HG02870 (cell line): ENCODE measurements at regions not wholly inside any gene's neighbourhood (a gene's known extent, or its start where the extent isn't known, plus 50 kb on each side); places are given as distances from the start of the nearest gene placed in this dataset.
A peak's percentile ranks its signal among the peaks of the same experiment; 100 is the strongest.

Experiments
- ATAC-seq: cut with Tn5 transposase; IDR thresholded peaks from one replicate; pipeline ENCODE4 v1.9.1; 2021; ENCODE audit warnings: mild to moderate bottlenecking, moderate library complexity; ENCODE audit not compliant: unreplicated experiment

DNA sequence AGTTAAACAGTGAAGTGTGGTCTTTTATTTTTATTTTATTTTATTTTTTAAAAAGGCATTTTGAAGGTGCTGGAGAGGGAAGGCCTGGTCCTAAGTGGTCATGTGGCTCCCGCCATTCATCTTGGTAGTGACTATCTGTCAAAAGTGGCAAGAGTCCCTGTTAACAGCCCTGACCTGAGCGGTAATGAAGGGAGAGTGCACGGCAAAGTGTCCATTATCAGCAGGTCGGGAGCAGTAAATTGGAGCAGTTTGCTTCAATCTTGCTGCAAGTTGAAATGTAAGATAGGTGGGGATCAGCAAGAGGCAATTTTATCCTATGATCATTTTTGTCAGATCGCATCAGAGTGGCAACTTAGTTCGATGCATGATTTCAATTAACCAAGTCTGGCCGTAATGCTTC, 227.4 kb upstream of the SP4 start:
- ATAC-seq, result no peak

GRCh38 chr7:21214657-21215056, 213.2 kb upstream of the SP4 start:
- no peak for ATAC-seq

GRCh38 chr7:21215307-21215706, 212.6 kb upstream of the SP4 start:
- no peak for ATAC-seq

DNA sequence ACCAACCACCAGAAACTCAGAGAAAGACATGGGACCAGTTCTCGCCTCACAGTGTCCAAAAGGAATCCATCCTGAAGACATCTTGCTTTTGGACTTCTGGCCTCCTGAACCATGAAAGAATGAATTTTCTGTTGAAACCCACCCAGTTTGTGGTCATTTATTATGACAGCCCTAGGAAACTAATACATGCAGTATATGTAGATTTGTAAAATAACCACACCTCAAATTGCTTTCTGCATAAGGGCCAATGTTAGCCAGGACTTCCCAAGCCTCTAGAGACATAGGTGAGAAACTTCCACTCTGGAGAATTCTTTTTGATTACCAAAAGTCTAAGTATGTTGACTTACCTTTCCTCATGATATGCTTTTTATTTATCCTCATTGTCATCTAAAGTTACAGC, 210.5 kb upstream of the SP4 start:
- no peak for ATAC-seq

DNA sequence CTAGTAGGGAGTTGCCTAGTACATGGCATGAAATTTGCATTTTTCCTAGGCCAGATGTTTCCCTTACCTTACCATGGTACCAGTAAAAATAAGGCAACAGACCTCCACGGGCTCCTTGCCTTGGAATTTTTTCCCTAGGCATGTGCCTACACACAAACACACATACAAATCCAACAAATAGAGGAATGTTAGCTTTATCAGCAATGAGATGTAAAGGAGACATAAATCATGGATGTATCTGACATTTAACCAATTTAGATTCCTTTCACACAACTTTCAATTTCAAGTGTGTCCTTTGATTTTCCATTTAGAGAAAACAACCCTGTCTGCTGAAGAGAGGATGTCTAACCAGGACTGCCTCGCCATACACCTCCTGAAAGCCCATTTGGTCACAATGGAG, 209.7 kb upstream of the SP4 start:
- ATAC-seq, result no peak

GRCh38 chr7:21221130-21221529, 206.8 kb upstream of the SP4 start:
- ATAC-seq, result no peak

DNA sequence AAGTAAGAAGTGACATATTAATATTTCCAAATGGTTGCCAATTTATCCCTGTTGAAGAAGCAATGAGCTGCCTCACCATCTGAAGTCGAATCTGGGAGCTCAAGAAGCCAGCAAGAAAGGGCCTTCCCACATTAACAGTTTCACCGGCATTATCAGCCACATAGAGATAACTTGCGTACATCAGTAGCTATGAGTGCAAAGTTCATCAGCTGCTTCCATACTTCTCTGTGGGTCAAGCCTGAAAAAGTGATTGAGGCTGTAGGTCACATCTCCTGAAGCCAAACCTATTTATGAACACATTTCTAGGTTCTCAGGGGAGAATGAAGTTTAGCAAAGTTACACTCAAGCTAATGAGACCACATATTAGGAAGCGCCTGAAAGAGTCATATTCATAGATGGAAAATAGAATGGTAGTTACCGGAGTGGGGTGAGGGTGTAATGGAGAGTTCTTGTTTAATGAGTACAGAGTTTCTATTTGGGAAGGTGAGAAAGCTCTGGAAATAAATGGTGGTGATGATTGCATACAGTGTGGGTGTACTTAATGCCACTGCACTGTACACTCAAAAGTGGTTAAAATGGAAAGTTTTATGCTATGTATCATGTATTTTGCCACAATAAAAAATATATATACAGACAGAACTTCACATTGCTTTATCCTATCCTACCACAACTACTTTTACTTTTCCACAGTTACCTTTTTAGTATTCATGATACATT, 189.3 kb upstream of the SP4 start:
- no peak for ATAC-seq

GRCh38 chr7:21243265-21243664, 184.6 kb upstream of the SP4 start:
- no peak for ATAC-seq

GRCh38 chr7:21251151-21251800, 176.6 kb upstream of the SP4 start:
- ATAC-seq, result no peak

DNA sequence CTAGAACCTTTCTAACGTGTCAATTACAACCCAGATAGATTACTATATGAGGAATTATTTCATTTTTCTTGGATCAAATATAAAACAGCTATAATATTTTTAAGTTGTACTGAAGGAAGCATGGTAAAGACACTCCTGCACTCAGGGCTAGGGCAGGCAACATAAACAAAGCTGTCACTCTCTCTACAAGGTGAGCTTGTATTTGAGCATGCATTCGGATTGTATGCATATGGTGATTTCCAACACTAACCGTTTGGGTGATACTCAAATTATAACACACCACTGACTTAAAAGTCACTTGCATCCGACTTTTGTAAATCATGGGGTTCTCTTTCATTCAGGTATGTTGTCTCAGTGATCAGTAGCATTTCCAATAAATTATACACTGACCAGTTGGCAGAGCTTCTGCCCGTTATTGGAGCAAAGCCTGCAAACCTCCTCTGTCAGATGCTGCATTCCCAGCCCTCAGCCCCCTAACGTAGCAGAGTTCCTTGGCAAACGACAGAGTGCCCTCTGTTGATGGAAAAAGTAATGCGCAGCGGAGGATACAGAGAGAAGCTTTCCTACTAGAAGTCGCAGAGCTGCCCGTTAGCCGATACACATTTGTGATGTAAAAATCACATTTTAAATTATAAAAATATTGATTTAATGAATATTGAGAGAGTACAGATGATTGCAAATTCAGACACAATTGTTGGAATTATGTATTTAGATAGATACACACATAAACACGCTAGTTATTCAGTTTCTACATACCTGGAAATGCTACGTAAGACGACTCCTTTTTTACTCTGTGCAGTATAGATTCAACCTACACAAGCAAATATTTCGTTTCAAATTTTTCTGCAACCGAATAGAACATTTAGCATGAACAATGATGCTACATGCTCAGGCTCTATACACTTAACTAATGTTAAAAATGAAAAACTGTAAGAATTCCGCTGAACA, 173.9 kb upstream of the SP4 start:
- ATAC-seq, result peak; percentile 59

DNA sequence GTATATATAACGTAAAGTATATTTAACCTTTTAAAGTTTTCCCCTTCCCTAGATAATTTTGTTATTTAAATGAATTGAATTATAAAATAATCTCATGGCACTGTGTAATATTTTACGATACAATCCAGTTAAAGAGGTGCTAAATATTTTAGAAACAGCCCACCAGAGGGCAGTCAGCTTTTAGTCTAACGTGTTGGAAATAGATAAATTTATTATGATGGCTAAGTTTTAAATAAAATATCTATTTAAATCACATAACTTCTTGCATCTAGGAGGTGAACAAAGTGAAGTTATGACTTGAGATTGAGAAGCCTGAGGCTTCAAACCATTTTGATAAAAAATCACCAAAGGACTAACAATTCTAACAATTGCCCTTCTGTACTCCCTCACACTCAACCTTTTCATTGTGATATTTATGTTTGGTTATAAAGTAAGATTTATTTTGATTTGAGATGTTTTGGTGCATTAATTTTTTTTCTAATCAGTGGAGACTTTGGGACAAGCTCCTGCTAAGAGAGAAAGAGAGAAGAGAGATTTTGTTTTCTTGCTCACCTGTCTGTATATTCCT, 171.5 kb upstream of the SP4 start:
- no peak for ATAC-seq

DNA sequence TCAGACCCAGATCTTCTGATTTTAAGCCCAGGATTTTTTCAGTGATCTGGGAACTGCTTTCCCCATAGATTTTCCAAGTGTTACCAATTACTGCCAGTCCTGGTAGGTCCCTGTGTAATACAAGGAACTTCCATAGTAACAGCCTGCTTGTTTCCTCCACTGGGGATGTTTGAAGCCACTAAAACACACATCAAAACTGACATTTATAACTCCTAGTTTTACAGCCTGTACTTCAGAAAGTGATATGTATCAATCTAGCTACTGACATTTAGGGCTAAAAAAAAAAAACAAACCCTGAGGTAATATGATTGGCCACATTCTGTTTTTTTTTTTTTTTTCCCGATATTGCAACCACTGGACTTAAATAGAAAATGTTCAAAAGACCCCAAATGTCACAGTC, 166.9 kb upstream of the SP4 start:
- no peak for ATAC-seq

DNA sequence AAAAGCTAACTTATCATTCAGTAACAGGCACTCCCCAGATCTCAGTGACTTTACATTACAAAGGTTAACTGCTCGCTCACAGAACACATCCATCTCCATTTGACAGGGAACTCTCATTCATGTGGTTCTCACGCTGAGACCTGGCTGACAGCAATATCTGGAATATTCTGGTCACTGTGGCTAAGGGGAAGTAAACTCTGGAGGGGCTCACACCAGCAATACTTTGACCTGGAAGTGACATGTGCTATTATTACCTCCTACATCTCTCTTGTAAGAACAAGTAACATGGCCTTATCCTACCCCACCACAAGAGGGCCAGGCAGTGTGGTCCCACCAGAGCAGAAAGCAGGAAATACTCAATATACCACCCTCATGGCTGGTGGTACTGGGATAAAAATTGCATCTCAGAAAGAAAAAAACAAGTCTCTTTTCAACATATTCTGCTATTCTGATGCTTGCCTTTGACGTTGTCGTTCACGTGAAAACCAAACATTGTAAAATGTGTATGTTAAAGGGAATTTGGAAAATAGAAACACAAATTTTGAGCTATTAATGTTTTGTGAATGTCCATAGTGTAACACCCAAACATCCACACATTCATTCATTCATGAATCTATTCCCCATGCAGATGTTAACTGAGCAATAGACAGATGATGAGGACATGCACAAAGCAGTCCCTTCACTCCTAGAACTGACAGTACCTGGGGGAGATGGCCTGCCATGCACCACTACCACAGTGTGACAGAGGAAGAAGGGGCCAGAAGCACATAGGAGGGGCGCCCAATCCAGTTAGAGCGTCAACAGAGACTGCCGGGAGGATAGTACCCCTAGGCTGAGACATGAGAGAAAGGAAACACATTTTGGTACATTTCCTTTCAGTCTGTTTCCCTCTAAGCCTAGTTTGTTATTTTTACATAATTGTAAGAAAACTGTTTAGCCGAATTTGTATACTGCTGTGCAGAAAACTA, 166.0 kb upstream of the SP4 start:
- ATAC-seq, result peak; percentile 86

- no peak for ATAC-seq
Observed at GRCh38 chr7:21269021-21269420, 158.9 kb upstream of the SP4 start.

GRCh38 chr7:21276471-21277035, 151.3 kb upstream of the SP4 start:
- ATAC-seq, result no peak

DNA sequence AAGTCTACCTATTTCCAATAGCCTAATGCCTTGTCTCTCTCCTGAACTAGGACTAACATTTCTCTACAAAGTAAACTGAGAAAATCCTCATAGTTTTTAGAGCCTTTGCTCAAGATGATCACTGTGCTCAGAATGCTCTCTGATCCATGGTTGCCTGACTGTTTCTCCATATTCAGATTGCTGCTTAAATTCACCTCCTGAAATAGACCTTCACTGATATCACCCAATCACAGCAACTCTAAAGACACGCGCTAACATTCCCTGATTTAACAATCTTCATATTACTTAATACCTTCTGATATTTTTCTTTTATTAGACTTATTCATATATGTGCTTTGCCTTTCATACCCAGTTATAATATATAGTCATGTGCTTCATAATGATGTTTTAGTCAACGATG, 148.9 kb upstream of the SP4 start:
- ATAC-seq, result no peak

DNA sequence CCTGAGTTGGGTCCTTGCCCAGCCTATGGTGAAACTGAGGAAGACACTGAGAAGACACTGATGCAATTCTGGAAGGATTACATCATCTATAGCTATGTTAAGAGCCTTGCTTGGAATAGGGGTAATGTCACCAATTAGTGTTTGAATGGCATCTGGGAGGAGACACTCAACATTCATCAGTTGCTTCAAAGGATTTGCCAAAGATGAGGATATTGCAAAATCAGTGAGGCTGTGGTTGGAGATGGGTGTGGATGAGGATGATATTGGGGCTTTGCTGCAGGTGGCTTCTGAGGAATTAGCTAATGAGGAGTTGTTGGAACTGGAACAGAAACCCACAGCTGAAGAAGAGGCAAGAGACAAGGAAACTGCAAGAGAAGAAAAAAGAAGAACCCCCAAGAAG, 146.7 kb upstream of the SP4 start:
- no peak for ATAC-seq

GRCh38 chr7:21293771-21294170, 134.1 kb upstream of the SP4 start:
- no peak for ATAC-seq

DNA sequence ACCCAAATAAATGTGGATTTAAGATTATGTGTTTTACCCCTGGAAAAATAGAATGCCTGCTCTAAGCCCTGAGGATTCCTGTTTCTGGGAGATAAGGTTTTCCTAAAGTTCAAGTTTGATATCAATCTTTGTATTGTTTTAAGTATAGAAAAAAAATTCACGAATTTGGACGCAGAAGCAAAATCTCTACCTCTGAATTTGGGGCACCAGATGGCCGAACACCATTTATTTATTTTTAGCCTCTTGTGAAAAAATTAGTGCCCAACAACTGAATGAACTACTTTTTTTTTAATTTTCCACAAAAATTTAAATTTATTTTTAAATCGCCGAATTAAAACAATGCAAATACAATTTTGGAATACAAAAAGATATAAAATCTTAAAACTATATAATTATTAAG, 128.1 kb upstream of the SP4 start:
- no peak for ATAC-seq

- no peak for ATAC-seq
Observed at GRCh38 chr7:21300692-21301091, 127.2 kb upstream of the SP4 start.
